ENCODE measurements at regions not wholly inside any gene's neighbourhood (a gene's known extent, or its start where the extent isn't known, plus 50 kb on each side); places are given as distances from the start of the nearest gene placed in this dataset.
"Not testable (repeated sequence)": the region's sequence is repeated elsewhere in the genome, so short reads cannot be mapped to it uniquely, and the experiment has no call there.

DNA sequence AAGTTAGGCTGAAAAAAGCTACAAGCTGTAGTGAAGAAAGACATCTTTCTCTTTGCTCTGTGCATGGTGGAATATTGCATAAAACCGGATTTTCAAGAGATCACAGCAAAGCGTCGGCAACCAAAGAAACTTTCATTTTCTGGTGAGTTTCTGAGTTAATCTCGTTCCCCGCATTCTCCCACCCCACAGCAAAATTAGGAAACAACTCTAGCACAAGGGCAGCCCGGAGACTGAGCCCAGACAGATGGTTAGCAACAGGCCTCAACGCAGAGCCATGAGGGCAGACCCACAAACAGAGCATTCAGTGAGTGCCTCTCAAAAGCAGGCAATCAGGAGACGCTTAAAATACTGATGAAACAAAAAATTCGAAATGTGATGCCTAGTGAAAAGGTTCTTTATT, 396.1 kb upstream of the KLF6 start:
- no peak for DNase-seq

DNA sequence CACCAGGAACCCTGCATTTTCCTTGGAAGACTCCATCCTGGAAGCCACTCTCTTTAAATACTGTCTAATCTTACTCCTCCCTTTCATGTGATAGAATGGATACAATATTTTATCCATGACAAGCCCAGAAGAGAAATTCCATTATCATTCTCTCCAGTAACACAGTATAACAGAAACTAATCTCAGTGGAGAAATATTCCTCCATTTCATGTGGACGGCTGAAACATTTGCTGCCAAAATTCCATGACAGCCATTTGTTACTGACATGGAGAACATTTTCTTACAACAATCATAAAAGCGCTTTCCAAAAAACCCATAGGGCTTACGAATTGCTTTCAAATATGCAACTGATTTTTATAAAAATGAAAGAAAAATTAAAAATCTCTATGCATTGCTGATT, 392.8 kb upstream of the KLF6 start:
- no peak for DNase-seq

DNA sequence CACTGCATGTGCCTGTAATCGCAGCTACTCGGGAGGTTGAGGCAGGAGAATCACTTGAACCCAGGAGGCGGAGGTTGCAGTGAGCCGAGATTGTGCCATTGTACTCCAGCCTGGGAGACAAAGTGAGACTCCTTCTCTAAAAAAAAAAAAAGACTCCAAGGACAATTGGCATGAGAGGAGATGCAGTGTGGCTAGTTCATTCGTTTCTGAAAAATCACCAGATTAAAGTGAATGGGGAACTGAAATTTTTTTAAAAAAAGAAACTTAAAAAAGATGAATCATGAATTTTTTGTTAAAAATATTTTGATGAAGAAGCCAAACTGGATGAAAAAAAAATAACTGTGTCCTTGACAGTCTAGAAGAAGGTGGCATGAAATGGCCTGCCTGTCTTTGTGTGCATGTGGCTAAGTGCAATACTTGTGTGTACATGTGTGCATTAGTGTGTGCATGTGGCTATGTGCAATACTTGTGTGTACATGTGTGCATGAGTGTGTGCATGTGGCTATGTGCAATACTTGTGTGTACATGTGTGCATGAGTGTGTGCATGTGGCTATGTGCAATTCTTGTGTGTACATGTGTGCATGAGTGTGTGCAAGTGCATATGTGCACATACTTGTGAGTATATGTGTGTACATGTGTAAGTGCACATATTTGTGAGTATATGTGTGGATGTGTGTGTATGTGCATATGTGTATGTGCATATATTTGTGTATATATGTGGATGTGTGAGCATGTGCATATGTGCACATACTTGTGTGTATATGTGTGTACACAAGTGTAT, 391.7 kb upstream of the KLF6 start:
- DNase-seq, result no peak

DNA sequence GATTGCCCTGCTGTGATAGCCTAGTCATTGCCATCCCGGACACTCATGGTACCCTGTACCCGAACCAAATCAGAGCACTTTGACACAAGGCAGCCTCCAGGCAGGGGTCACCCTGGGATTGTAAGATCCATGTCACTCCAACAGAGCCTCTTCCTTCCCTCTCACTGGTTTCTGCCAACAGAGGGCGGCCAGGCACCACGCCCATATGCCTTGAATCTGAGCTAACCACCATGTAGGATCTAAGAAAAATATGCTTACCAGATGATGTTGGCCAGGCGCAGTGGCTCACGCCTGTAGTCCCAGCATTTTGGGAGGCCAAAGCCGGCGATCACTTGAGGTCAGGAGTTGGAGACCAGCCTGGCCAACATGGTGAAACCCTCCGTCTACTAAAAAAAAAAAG, 389.2 kb upstream of the KLF6 start:
- no peak for DNase-seq

DNA sequence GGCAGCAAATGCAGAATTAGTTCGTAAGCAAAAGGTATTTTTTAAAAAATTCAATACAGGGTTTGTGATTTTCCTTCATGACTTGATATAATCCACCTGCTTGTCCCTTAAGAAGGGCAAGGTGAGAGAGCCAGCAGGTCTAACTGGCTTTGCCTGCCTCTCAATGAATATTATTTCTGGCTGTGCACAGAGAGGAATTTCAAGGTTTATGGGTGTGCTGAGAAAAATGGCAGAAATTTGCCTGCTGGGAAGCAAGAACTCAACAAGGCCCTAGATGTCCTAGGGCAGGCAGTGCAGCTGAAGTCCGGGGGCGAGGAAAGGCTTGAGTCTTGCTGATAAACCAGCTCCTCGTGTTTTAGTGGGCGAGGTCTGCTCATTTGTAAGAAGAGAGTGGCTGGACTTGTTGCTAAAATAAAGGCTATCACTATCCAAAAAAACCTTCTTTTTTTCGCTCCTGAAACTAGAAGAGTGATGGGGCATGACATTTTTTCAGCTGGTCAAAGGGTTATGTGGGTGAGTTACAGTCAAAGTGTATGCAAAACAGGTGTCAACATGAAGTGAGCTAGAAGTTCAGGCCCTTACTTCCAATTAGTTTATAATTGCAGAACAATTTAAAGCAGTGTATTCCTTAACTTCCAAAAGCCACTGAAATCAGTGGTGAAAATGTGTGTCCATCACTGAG, 385.8 kb upstream of the KLF6 start:
- DNase-seq, result no peak

DNA sequence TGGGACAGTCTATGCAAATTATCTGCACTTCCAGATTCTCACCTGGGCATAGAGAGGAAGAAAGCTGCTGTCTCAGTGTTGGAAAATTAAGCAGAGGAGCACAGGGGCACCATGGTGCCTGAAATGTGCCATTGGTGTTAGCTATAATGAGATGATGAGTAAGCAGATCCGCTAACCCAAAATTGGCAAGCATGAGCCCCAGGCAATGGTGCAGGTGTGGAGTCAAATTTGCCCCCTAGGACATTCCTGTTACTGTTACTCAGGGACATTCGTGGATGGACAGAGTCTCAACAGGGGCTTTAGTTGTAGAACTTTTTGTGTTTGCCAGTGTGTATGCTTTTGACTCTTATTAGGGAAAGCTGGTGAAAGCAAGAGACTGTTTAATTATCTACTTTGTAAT, 385.2 kb upstream of the KLF6 start:
- DNase-seq, result no peak

DNA sequence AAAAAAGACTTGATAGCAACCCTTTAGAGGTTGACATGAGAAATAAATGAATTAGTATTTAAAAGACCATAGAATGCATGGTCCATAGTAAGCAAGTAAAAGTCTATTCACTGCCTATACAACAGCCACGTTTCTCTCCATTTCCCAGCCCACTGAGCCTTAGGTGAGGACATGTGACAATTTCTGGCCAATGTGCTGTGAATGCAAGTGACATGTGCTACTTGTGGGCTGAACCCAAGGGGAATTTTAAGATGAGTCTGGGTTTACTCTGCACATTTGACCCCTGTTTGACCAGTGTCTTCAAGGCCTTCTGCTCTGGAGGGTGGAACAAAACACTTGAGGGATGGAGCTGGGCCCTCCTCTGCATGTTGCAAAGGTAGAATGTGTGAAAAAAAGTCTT, 384.4 kb upstream of the KLF6 start:
- no peak for DNase-seq

DNA sequence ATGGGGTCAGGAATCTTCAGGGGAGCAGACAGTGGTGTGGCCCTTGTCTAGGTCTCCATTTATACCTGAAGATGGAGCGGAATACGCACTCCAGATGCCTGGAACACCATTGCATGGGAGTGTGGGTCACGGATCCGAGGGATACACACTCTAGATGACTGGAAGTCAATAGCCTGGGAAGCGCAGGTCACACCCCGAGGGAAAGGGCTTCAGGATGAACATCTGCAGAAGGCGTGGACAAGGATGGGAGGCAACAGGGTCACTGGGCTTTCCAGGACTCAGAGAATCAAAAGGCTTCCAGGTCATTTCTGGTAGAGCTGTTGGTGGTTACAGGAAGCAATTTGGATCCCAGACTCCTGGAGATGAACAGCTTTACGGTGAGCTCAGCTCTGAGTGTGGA, 382.2 kb upstream of the KLF6 start:
- DNase-seq, result no peak

DNA sequence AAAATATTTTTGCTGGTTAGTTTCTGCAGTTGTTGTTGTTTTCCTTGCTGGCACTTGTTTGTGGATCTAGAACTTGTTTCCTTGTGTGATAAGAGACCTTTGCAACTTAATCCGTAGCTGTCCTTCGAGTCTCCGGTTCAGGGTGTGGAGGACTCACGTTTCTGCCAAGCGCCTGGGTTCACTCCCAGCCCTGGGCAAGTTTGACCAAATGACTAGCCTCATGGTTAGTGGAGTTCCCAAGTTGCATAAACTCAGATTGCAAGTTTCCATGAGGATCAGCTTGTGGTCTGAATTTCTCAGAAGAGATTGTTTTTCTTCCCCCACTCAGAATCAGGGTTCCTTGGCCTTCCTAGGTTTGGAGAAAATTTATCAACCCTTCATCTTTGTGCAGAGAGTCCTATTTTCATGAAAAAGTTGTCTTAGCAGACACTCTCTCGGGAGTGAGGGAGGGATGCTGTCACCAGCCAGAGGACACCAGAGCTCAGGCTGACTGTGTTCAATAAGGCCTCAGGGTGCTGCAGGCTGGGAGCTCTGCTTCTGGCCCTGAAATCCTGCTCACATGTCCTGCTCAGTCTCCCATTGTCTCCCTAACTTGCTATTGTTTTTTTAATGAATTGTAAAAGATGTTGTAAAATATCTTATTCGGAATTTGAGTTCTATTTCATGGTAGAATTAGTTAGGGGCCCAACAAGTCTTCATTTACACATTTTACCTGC, 377.7 kb upstream of the KLF6 start:
- DNase-seq, result no peak

DNA sequence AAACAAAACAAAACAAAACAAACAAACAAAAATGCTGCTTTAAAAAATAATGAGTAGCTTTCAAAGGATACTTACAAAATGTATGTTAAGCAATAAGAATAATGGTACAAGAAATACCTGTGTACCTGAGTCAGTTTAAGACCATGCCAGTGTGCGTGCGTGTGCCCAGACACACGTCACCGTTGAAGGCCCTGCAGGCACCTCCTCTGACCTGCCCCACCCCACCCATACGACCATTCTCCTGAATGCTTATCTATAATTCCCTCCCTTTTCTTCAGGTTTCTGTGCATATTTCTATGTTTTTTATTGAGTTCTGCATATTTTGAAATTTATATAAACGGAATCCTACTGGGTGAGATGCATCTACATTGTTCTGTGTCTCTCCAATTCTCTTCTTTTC, 374.2 kb upstream of the KLF6 start:
- DNase-seq, result no peak

DNA sequence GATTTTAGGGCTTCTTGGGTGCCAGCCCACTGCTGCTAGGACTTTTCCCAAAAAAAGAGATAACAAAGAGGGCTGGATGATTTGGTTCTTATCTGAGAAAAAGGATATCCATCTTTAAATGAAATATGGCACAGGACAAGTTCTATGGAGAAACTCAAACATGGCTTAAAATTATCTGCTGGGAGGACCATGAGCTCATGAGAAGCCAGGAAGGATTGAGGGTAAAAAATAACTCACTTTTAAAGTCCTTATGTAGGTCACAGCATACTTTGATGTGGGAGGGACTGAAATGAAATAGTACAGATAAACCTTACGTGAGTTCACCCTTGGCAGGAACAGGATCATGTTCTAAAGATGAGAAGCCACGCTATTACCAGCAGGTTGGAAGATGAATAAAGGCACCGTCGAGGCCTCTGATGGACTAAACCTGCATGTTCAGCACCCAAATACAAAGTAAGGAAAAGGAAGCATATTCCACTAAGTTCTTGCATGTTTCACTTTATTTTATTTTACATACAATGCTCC, 369.2 kb upstream of the KLF6 start:
- DNase-seq, result no peak

DNA sequence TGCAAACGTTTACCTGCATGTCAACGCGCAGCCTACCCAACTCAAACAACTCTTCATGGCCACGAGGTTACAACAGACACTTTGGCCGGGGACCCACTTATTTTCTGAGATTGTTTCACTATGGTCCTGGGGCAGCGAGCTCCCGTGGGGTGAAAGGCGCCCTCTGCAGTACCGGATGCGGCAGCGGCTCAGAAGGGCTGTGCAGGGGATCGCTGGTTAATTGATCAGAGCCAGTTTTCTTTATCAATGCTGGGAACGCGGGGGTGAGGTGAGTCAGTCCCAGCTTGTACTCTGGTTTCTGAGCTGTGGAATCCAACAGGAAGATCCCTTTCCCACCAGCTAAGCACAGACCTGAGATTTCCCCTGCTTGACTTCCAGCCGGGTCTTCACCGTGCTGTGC, 366.5 kb upstream of the KLF6 start:
- no peak for DNase-seq

DNA sequence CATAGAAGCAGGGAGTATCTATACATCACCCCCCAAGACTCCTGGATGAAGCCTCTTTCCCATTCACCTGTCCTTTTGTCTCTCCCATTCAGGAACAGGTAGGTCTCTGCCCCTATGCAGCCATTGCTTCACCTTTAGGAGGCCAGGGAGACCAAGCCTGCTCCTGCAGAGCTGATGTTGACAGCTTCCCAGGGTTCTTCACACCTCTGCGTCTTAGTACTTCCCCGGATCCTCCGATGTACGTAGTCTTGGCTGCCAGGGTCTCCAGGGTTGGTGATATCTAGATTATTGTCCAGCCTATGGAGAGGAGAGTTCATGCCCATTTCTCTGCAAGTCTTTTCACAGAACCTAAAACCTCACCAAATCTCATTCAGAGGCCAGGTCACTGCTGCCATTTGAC, 365.7 kb upstream of the KLF6 start:
- DNase-seq, result no peak

DNA sequence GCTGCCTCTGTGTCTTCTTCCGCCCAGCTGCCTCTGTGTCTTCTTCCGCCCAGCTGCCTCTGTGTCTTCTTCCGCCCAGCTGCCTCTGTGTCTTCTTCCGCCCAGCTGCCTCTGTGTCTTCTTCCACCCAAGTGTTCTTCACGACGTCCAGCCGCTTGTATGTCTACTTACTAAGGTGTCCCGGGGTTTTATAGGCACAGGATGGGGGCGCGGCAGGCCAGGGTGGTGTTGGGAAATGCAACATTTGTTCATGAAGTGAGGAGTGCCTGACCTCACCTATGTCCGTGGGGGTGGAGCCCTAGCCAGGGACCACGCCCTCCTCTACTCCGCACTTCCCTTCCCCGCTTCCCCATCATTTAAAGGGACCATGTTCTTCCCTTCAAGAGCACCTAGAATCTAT, 364.5 kb upstream of the KLF6 start:
- not testable (repeated sequence) for DNase-seq

DNA sequence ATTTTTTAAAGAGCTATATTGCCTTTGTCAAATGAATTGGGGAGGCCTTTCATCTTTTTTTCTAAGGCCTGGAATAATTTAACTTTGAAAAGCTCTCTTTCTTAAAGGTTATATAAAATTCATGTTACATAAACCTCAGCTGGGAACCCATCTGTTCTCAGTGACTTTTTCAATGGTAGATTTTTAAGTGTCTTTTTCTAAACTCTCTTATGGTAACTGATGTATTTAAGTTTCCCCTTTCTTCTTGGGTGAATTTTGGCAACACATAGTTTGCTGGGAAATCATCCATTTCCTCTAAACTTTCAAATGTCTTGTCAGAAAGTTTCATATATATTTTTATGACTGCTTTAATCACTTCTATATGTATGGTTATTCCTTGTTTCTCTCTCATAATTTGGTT, 362.2 kb upstream of the KLF6 start:
- no peak for DNase-seq

DNA sequence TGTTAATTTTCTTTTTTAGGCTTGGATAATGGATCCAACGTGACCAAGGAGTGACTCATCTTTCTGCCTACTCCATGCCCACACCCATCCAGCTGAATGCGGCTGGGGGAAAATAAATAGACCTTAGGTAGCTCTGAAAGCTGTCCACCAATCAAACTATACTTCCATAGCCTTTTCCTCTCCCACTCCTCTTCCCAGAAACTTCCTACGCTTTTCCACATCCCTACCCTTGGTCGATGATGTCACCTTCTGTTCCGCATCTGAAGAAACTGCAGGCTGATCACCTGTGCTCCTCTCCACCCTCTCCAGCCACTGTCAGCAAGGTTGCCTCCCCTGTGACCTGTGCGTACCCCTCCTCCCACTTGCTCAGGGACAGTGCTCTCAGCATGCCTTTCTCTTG, 359.8 kb upstream of the KLF6 start:
- DNase-seq, result no peak

DNA sequence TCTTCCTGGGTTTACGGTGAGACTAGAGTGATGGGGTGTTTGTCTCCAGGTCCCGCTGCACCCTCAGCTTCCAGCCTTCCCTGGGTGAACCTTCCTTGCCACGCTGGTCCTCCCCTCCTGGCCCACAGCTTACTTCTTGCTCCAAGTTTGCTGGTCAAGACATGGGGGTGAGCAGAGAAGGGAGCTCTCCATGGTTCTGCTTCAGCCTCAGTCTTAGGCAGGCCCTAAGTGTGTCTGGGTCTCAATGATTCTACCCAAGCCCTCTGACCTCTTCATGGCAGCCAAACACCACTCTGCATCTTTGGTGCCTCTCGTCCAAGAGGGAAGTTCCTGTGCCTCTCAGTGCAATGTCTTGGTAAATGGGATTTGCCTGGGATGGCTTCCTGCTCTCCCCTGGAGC, 356.5 kb upstream of the KLF6 start:
- no peak for DNase-seq

DNA sequence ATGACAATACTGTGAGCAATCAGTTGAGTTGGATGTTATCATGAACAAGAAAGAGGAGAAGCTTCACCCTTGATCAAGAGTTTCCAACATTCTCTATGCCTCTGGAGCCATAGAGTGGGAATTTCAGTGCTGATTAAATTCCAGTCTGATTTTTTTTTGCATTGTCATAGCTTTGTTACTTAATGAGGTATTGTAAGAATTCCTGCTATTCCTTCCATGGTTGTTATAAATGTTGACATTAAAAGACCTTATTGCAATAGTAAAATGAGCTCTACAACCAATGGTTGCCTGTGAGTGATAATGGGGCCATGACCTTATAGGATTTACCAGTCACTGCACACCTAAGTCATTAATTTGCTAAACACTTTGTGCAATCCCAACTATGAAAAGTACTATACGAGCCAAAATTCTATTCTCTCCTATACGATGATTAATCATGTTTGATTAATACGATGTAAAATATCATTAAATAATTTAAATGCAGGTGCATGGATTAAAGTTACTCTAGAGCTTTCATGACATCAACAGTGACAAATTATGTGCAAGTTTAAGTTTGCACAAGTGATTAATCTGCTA, 353.2 kb upstream of the KLF6 start:
- no peak for DNase-seq

DNA sequence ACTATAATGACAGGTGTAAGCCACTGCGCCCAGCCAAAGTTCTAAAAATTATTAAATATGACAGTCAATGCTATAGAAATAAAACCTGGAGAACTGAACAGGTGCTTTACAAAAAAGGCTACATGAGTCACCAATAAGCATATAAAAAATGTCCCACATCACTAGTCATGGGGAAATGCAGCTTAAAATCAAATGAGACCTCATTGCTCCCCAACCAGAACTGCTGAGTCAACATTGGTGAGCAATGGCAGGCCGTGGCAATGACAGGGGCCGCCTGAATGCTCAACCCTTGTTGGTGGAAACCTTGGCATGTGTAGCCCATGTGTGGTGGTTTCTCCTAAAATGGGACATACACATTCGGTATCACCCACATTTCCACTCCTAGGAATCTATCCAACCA, 352.3 kb upstream of the KLF6 start:
- no peak for DNase-seq

DNA sequence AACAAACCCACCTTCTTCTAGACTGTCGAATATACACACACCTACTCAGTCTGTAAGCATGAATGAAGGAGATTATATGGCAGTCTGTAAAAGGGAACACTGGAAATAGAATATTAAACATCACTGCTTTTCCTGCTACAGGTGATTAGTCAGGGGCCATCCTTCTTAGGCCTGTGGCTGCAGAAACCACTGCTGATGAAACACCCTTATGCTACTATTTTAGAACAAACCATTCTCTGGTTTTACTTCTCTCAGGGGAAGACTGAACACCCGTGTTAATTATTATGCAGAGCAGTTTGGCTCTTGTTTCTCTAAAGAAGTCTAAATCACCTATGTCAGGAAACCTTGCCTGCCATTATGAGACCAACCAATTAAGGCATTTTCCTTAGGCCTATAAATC, 351.1 kb upstream of the KLF6 start:
- DNase-seq, result no peak

DNA sequence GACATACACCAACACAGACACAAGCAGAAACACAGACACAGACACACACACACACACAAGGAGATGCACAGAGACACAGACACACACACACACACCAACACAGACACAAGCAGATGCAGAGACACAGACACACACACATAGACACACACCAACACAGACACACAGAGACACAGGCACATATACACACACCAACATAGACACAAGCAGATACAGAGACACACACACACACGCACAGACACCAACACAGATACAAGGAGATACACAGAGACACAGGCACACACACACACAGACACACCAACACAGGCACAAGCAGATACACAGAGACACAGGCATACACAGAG, 347.2 kb upstream of the KLF6 start:
- DNase-seq, result no peak

DNA sequence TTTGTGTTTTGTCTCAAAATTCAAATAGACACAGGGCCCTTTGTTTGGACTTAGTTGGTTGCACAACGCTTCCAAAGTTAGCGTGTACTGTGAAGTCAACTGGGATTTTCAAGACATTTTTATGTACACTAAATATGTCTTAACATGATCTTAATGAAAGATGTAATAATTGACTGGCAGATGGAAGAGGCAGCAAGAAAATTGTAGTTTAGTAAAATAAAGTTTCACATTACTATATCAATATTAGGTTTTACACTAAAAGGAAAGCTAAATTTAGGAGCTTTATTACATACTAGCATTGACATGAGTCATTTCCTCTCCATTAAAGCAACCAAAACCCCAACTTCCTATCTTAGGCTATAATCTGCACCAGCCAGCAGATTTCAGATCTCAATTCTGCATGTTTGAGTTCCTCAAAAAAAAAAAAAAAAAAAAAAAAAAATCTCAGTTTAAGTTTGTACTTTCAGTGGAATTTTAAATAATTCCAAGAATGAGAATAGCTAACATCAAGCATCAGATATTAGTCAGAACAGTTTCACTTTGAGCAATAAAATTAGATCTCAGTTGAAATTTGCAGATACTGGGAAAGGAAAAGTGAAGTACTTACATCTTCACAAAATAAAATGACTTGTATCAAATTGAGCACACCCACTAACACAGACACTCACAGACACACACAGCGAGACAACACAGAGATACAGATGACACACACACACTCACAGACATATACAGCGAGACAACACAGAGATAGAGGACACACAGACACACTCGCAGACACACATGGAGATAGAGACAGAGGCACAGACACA, 346.6 kb upstream of the KLF6 start:
- no peak for DNase-seq

DNA sequence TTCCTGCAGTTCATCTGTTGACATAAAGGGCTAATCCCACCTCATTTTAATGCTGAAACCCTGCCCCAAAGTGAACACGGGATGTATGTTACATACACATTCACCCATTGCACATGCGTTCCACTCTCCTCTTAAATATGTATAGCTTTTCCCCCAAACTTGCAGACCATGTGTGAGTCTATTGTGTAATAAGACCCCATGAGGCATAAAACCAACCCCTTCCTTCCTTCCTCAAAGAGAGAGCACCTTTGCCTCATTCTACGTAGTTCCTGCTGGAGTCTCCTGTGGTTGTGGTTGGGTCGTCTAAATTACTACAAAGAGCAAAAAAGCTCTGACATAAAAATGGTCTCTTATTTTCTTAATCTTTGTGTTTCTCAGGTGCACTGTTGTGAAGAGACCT, 345.7 kb upstream of the KLF6 start:
- no peak for DNase-seq

Data from NCI-H446 treated with DMSO at 0.1 percent for 48 hours (cell line).